Cardiac fibroblast (primary cell): ENCODE measurements at regions not wholly inside any gene's neighbourhood (a gene's known extent, or its start where the extent isn't known, plus 50 kb on each side); places are given as distances from the start of the nearest gene placed in this dataset.
A peak's percentile ranks its signal among the peaks of the same experiment; 100 is the strongest.

Source experiments
- DNase-seq, 2 donors: peaks; one replicate each; pipeline versions ENCODE4 v3.0.0 to v3.0.0-alpha.2; 2010; ENCODE audit warnings: low read depth in 2 of 2
- H3K4me3 ChIP-seq, 2 donors: replicated peaks in 1 of 2; 1 replicate in 1 of 2; 2 replicates in 1 of 2; pipeline ENCODE4 v1.5.1; 2011; ENCODE audit warnings: low read depth in 2 of 2, low read length in 2 of 2, mild to moderate bottlenecking in 2 of 2, moderate library complexity in 1 of 2
- TF ChIP-seq, protein P1 (sequence below): IDR thresholded peaks from one replicate; pipeline ENCODE4 v1.5.1; 2011; ENCODE audit warnings: low read depth, mild to moderate bottlenecking, low read length, inconsistent platforms

DNA sequence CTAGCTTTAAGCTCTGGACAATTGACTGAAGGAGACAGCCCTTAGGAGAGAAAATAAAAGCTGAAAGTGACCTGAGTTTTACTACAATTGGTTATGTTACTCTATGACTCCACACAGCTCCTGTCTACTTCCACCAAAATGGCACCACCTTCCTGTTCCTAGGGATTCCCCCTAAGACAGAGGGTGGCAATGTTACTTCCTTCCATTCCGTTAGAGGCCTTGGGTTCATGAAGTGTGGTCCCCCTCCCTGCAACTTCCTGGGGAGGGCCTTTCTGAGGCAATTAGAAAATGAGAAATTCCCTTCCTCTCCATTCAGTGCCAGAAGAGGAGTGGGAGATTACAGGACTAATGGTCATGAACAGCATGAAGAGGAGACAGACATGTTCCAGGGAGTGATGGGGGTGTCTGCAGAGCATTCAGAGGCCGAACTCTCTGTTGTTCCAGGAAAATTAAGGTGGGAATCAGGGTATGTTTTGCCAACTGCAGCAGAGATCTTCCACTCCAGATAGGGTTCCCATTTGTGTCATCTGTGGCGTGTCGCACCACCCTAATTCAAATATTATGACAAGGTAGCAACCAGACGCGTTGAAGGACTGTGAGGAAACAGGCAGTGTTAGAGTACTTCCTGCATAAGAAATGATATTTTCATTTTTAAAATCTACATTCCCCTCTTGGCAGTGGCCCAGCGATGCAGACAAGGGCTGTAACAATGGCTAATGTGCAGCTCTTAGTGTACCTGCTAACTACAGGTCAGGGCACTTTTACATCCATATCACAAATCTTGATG, 53.1 kb upstream of the TRIM67 start:
- H3K4me3 ChIP-seq: no peak overlapping the region
- TF ChIP-seq, protein P1, sequence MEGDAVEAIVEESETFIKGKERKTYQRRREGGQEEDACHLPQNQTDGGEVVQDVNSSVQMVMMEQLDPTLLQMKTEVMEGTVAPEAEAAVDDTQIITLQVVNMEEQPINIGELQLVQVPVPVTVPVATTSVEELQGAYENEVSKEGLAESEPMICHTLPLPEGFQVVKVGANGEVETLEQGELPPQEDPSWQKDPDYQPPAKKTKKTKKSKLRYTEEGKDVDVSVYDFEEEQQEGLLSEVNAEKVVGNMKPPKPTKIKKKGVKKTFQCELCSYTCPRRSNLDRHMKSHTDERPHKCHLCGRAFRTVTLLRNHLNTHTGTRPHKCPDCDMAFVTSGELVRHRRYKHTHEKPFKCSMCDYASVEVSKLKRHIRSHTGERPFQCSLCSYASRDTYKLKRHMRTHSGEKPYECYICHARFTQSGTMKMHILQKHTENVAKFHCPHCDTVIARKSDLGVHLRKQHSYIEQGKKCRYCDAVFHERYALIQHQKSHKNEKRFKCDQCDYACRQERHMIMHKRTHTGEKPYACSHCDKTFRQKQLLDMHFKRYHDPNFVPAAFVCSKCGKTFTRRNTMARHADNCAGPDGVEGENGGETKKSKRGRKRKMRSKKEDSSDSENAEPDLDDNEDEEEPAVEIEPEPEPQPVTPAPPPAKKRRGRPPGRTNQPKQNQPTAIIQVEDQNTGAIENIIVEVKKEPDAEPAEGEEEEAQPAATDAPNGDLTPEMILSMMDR: no peak
- no peak for DNase-seq

GRCh38 chr1:231107600-231108326, 54.1 kb upstream of the TRIM67 start:
- no peak for DNase-seq
- no peak overlapping the region for H3K4me3 ChIP-seq
- TF ChIP-seq, protein P1: no peak

- no peak overlapping the region for H3K4me3 ChIP-seq
- TF ChIP-seq, protein P1: no peak
- no peak for DNase-seq
Observed at GRCh38 chr1:231107151-231107550, 54.7 kb upstream of the TRIM67 start.

- peak; percentile 75 to 81 for DNase-seq
- TF ChIP-seq, protein P1: no peak
- H3K4me3 ChIP-seq: no peak overlapping the region
Observed at GRCh38 chr1:231106347-231106746, 55.5 kb upstream of the TRIM67 start.

GRCh38 chr1:231104917-231105316, 56.9 kb upstream of the TRIM67 start:
- H3K4me3 ChIP-seq: no peak overlapping the region
- no peak for DNase-seq
- TF ChIP-seq, protein P1: no peak

- no peak overlapping the region for H3K4me3 ChIP-seq
- DNase-seq: no peak
- TF ChIP-seq, protein P1: no peak
Observed at GRCh38 chr1:231103961-231104360, 57.9 kb upstream of the TRIM67 start.
